Sigmoid colon (tissue), 6 donors: ENCODE measurements at regions not wholly inside any gene's neighbourhood (a gene's known extent, or its start where the extent isn't known, plus 50 kb on each side); places are given as distances from the start of the nearest gene placed in this dataset.

Source experiments
- DNase-seq: peaks from one replicate; pipeline ENCODE4 v3.0.0-alpha.2; 2019
- H3K27ac ChIP-seq, 4 donors: fragments of 200-600 bp; sonication (generic); one replicate each; pipeline ENCODE4 v1.5.1; 2016 to 2019; ENCODE audit warnings: mild to moderate bottlenecking in 1 of 4
- H3K27me3 ChIP-seq, 3 donors: fragments of 200-600 bp; sonication (generic); one replicate each; pipeline ENCODE4 v1.5.1; 2019; ENCODE audit warnings: mild to moderate bottlenecking in 1 of 3
- H3K36me3 ChIP-seq, 4 donors: fragments of 200-600 bp; sonication (generic); one replicate each; pipeline ENCODE4 v1.5.1; 2016 to 2019
- H3K4me1 ChIP-seq, 4 donors: fragments of 200-600 bp; sonication (generic); one replicate each; pipeline ENCODE4 v1.5.1; 2017 to 2019
- H3K4me3 ChIP-seq, 4 donors: fragments of 200-600 bp; sonication (generic); one replicate each; pipeline ENCODE4 v1.5.1; 2017 to 2019; ENCODE audit warnings: mild to moderate bottlenecking in 2 of 4, moderate library complexity in 1 of 4
- H3K9me3 ChIP-seq, 4 donors: fragments of 200-600 bp in 3 of 4; sonication (generic) in 3 of 4; one replicate each; pipeline versions ENCODE4 v1.5.1 to v1.6.1; 2013 to 2019
- CTCF ChIP-seq, 4 experiments: fragments of 450-650 bp in 3 of 4; fragments of 200-600 bp in 1 of 4; IDR thresholded peaks; one replicate each; pipeline ENCODE4 v1.5.1; 2016 to 2019; ENCODE audit warnings: antibody characterized with exemption in 4 of 4, mild to moderate bottlenecking in 3 of 4, moderate library complexity in 2 of 4
- EP300 ChIP-seq, 4 donors: sonication (generic); formaldehyde crosslinking; IDR thresholded peaks; one replicate each; pipeline ENCODE4 v1.6.1; 2017; ENCODE audit warnings: antibody characterized with exemption in 4 of 4
- POLR2A ChIP-seq, 2 donors: fragments of 450-650 bp; IDR thresholded peaks; one replicate each; pipeline ENCODE4 v1.6.1; 2016; ENCODE audit warnings: antibody characterized with exemption in 2 of 2, mild to moderate bottlenecking in 2 of 2, moderate library complexity in 2 of 2
- POLR2AphosphoS5 ChIP-seq, 4 donors: sonication (generic); formaldehyde crosslinking; IDR thresholded peaks; one replicate each; pipeline ENCODE4 v1.6.1; 2017; ENCODE audit warnings: antibody characterized with exemption in 4 of 4
- WGBS, 2 donors: extraction: QIAGEN DNeasy Blood & Tissue Kit; methylation state at CpG; one replicate each; pipeline ENCODE4 v1.1.7; 2013; 5-methylcytosine and 5-hydroxymethylcytosine counted together
- intact Hi-C: fragments of 100-400 bp; cut with DNase I; formaldehyde crosslinking; loops from one replicate; pipeline ENCODE4 v1.15.1; 2023
- donor health status: healthy with polysubstance abuse.
- donor health status: healthy.

GRCh38 chr14:89571491-89571890 is 154.5 kb upstream of the FOXN3 start:
- no peaks in the 10 kb centered on the region for H3K9me3 ChIP-seq
- H3K4me3 ChIP-seq, result no peak overlapping the region
- intact Hi-C loops, result no loop called here
- DNase-seq, result no peak
- H3K36me3 ChIP-seq, result no peaks in the 10 kb centered on the region
- WGBS, 2 donors, result 16 to 63% methylated on average over 1 of the region's 1 CpG
- TF ChIP-seq POLR2A (IDR thresholded peaks at IDR 0.05) (no peak), POLR2AphosphoS5 (IDR thresholded peaks at IDR 0.05) (no peak), CTCF (IDR thresholded peaks at IDR 0.05) (no peak), EP300 (IDR thresholded peaks at IDR 0.05) (no peak)
- H3K27ac ChIP-seq, result no peak overlapping the region
- H3K4me1 ChIP-seq, result peaks cover 0 to 13% (median 4%) of the 10 kb centered on the region in 4 donors
- no peaks in the 10 kb centered on the region for H3K27me3 ChIP-seq

- no peak overlapping the region for H3K4me3 ChIP-seq
- intact Hi-C loops, result no loop called here
- 93 to 95% methylated on average over 3 of the region's 3 CpGs for WGBS, 2 donors
- H3K36me3 ChIP-seq, result no peaks in the 10 kb centered on the region
- TF ChIP-seq EP300 (IDR thresholded peaks at IDR 0.05), result no peak
- TF ChIP-seq POLR2A (IDR thresholded peaks at IDR 0.05), result no peak
- no peak for TF ChIP-seq CTCF (IDR thresholded peaks at IDR 0.05)
- H3K9me3 ChIP-seq, result no peaks in the 10 kb centered on the region
- H3K4me1 ChIP-seq, result no peaks in the 10 kb centered on the region
- H3K27me3 ChIP-seq, result no peaks in the 10 kb centered on the region
- no peak overlapping the region for H3K27ac ChIP-seq
- no peak for DNase-seq
Measured at GRCh38 chr14:89566644-89567415, 149.8 kb upstream of the FOXN3 start.

GRCh38 chr14:89566180-89566579 is 149.1 kb upstream of the FOXN3 start:
- H3K4me1 ChIP-seq, result no peaks in the 10 kb centered on the region
- no peaks in the 10 kb centered on the region for H3K9me3 ChIP-seq
- H3K27ac ChIP-seq, result no peak overlapping the region
- H3K36me3 ChIP-seq, result no peaks in the 10 kb centered on the region
- WGBS, 2 donors, result 90 to 92% methylated on average over 5 of the region's 5 CpGs
- intact Hi-C loops, result no loop called here
- TF ChIP-seq POLR2AphosphoS5 (IDR thresholded peaks at IDR 0.05) (no peak), CTCF (IDR thresholded peaks at IDR 0.05) (no peak), EP300 (IDR thresholded peaks at IDR 0.05) (no peak), POLR2A (IDR thresholded peaks at IDR 0.05) (no peak)
- no peaks in the 10 kb centered on the region for H3K27me3 ChIP-seq
- no peak for DNase-seq
- H3K4me3 ChIP-seq, result no peak overlapping the region

- intact Hi-C loops, result no loop called here
- DNase-seq, result no peak
- H3K27me3 ChIP-seq, result no peaks in the 10 kb centered on the region
- 94 to 96% methylated on average over 5 of the region's 5 CpGs for WGBS, 2 donors
- no peak overlapping the region for H3K4me3 ChIP-seq
- H3K36me3 ChIP-seq, result no peaks in the 10 kb centered on the region
- H3K9me3 ChIP-seq, result no peaks in the 10 kb centered on the region
- no peaks in the 10 kb centered on the region for H3K4me1 ChIP-seq
- TF ChIP-seq POLR2AphosphoS5 (IDR thresholded peaks at IDR 0.05) (no peak), EP300 (IDR thresholded peaks at IDR 0.05) (no peak), CTCF (IDR thresholded peaks at IDR 0.05) (no peak), POLR2A (IDR thresholded peaks at IDR 0.05) (no peak)
- H3K27ac ChIP-seq, result no peak overlapping the region
Measured at GRCh38 chr14:89565607-89566006, 148.6 kb upstream of the FOXN3 start.

GRCh38 chr14:89564989-89565388 is 148.0 kb upstream of the FOXN3 start:
- intact Hi-C loops, result no loop called here
- Histone ChIP-seq H3K4me3 (no peak overlapping the region), H3K4me1 (no peaks in the 10 kb centered on the region), H3K27ac (no peak overlapping the region), H3K27me3 (no peaks in the 10 kb centered on the region), H3K36me3 (no peaks in the 10 kb centered on the region), H3K9me3 (no peaks in the 10 kb centered on the region)
- TF ChIP-seq POLR2A (IDR thresholded peaks at IDR 0.05) (no peak), POLR2AphosphoS5 (IDR thresholded peaks at IDR 0.05) (no peak), CTCF (IDR thresholded peaks at IDR 0.05) (no peak), EP300 (IDR thresholded peaks at IDR 0.05) (no peak)
- no peak for DNase-seq
- WGBS, 2 donors, result 96% methylated on average over 5 of the region's 5 CpGs
